ENCODE measurements at regions not wholly inside any gene's neighbourhood (a gene's known extent, or its start where the extent isn't known, plus 50 kb on each side); places are given as distances from the start of the nearest gene placed in this dataset.

DNA sequence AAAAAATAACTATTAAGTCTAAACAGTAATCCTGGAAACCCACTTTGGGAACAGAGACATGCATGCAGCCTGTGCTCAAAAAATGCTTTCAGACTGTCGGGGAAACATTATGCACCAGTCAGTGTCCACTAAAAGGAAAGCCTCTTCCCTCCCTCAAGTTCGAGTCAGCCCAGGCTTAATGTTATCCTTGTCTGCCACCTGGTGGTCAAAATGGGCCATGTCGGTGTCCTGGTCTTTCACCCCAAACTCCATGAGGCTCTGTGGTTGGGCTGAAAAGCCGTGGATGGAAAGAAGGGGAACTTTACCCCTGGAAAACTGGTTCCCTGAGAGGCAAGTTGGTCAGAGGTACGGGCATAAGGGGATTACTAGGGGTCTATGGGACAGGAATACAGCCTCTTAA lies 88.4 kb upstream of the ZNF492 start:
- TF ChIP-seq, protein P1, sequence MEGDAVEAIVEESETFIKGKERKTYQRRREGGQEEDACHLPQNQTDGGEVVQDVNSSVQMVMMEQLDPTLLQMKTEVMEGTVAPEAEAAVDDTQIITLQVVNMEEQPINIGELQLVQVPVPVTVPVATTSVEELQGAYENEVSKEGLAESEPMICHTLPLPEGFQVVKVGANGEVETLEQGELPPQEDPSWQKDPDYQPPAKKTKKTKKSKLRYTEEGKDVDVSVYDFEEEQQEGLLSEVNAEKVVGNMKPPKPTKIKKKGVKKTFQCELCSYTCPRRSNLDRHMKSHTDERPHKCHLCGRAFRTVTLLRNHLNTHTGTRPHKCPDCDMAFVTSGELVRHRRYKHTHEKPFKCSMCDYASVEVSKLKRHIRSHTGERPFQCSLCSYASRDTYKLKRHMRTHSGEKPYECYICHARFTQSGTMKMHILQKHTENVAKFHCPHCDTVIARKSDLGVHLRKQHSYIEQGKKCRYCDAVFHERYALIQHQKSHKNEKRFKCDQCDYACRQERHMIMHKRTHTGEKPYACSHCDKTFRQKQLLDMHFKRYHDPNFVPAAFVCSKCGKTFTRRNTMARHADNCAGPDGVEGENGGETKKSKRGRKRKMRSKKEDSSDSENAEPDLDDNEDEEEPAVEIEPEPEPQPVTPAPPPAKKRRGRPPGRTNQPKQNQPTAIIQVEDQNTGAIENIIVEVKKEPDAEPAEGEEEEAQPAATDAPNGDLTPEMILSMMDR (IDR thresholded peaks at IDR 0.05; ENCODE audit: low read depth, low read length, poor library complexity, severe bottlenecking) = peak; percentile 76
- no peak for TF ChIP-seq EZH2phosphoT487 (IDR thresholded peaks at IDR 0.05; ENCODE audit: borderline replicate concordance, low read length)
- no peaks in the 10 kb centered on the region for H3K36me3 ChIP-seq (ENCODE audit: control insufficient read depth, low read length)
- H3K9me3 ChIP-seq (ENCODE audit: control insufficient read depth, insufficient read depth, low read length) = peaks cover 14% of the 10 kb centered on the region; the same call in 1 of the 2 replicates
- H3K27ac ChIP-seq (ENCODE audit: low read depth, low read length) = no peak overlapping the region
- H4K20me1 ChIP-seq (ENCODE audit: control insufficient read depth, insufficient read depth, low read depth, low read length) = no peaks in the 10 kb centered on the region
- H3K4me2 ChIP-seq (ENCODE audit: low read length) = no peak overlapping the region
- no peaks in the 10 kb centered on the region for H3K9me2 ChIP-seq (replicated peaks; ENCODE audit: control insufficient read depth, low read length)
- H3K79me2 ChIP-seq (ENCODE audit: control insufficient read depth, low read length) = no peaks in the 10 kb centered on the region
- no peaks in the 10 kb centered on the region for H3F3A ChIP-seq (ENCODE audit: control insufficient read depth, insufficient read depth)
- H3K4me3 ChIP-seq (ENCODE audit: low read length) = no peak overlapping the region
- H3K27me3 ChIP-seq (ENCODE audit: control insufficient read depth, low read length) = no peaks in the 10 kb centered on the region
- H3K4me1 ChIP-seq (ENCODE audit: control insufficient read depth, low read length) = no peaks in the 10 kb centered on the region

DNA sequence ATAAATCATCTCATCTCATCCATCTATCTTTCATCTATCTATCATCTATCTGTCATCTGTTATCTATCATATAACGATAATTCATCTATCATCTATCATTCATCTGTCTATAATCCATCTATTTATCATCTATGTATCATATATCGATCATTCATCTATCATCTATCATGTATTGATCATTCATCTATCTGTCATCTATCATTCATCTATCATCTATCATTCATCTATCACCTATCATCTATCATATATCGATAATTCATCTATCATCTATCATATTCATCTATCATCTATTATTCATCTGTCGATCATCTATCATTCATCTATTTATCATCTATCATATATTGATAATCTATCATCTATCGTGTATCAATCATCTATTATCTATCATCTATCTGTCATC lies 100.4 kb upstream of the ZNF492 start:
- Histone ChIP-seq H3K4me3 (ENCODE audit: low read length) (no peak overlapping the region), H4K20me1 (ENCODE audit: control insufficient read depth, insufficient read depth, low read depth, low read length) (no peaks in the 10 kb centered on the region), H3K4me2 (ENCODE audit: low read length) (no peak overlapping the region), H3F3A (ENCODE audit: control insufficient read depth, insufficient read depth) (no peaks in the 10 kb centered on the region), H3K36me3 (ENCODE audit: control insufficient read depth, low read length) (no peaks in the 10 kb centered on the region), H3K27me3 (ENCODE audit: control insufficient read depth, low read length) (no peaks in the 10 kb centered on the region), H3K79me2 (ENCODE audit: control insufficient read depth, low read length) (no peaks in the 10 kb centered on the region), H3K27ac (ENCODE audit: low read depth, low read length) (no peak overlapping the region), H3K9me2 (replicated peaks; ENCODE audit: control insufficient read depth, low read length) (no peaks in the 10 kb centered on the region), H3K4me1 (ENCODE audit: control insufficient read depth, low read length) (no peaks in the 10 kb centered on the region), H3K9me3 (ENCODE audit: control insufficient read depth, insufficient read depth, low read length) (no peaks in the 10 kb centered on the region)
- TF ChIP-seq, protein P1 (IDR thresholded peaks at IDR 0.05; ENCODE audit: low read depth, low read length, poor library complexity, severe bottlenecking) = no peak
- no peak for TF ChIP-seq EZH2phosphoT487 (IDR thresholded peaks at IDR 0.05; ENCODE audit: borderline replicate concordance, low read length)

DNA sequence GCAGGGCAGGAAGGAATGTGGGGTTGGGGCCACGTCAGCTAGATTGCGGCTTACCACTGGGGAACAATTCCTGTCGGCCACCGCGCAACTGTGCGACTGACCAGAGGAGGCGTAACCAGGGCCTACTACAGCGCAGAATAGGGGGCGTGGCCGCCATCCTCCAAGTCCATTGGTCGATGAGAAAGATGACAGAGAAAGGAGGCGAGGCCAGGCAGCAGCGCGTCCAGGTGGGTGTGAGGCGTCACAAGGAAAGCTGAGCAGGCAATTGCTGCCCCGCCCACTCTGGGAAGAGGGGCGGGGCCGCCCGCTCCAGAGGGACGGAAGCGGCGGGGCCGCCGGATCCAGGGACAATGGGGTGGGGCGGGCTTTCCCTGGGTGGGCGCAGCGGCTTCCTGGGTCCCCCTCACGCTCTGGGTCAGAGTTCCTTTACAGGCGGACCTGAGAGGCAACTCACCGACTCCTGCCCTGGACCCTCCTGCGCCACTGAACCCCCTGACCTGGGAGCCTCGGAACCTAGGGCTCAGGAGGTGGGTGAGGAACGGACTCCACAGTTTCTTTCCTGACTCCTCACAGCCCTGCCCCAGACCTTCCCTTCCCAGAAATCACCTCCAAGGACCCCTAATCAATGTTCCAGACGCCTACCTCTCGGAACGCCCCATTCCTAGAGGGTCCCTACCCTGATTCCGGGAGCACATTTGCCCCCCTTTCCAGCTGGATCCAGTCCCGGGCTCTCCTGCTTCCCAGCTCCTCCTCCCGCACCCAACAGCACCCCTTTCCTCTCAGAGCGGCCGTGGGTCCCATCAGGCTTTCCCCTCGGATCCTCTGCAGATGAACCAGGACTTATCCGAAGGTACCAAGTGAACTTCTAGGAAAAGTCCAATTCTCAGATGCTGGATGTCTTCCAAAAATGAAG lies 101.5 kb upstream of the ZNF492 start:
- Histone ChIP-seq H3K4me3 (ENCODE audit: low read length) (no peak overlapping the region), H3K27ac (ENCODE audit: low read depth, low read length) (no peak overlapping the region), H3K36me3 (ENCODE audit: control insufficient read depth, low read length) (no peaks in the 10 kb centered on the region), H3K4me1 (ENCODE audit: control insufficient read depth, low read length) (no peaks in the 10 kb centered on the region), H4K20me1 (ENCODE audit: control insufficient read depth, insufficient read depth, low read depth, low read length) (no peaks in the 10 kb centered on the region), H3K9me2 (replicated peaks; ENCODE audit: control insufficient read depth, low read length) (no peaks in the 10 kb centered on the region), H3K79me2 (ENCODE audit: control insufficient read depth, low read length) (no peaks in the 10 kb centered on the region), H3F3A (ENCODE audit: control insufficient read depth, insufficient read depth) (no peaks in the 10 kb centered on the region), H3K27me3 (ENCODE audit: control insufficient read depth, low read length) (no peaks in the 10 kb centered on the region), H3K9me3 (ENCODE audit: control insufficient read depth, insufficient read depth, low read length) (no peaks in the 10 kb centered on the region), H3K4me2 (ENCODE audit: low read length) (no peak overlapping the region)
- TF ChIP-seq EZH2phosphoT487 (IDR thresholded peaks at IDR 0.05; ENCODE audit: borderline replicate concordance, low read length) = no peak
- TF ChIP-seq, protein P1 (IDR thresholded peaks at IDR 0.05; ENCODE audit: low read depth, low read length, poor library complexity, severe bottlenecking) = no peak
